ENCODE measurements at regions not wholly inside any gene's neighbourhood (a gene's known extent, or its start where the extent isn't known, plus 50 kb on each side); places are given as distances from the start of the nearest gene placed in this dataset.
"Not testable (repeated sequence)": the region's sequence is repeated elsewhere in the genome, so short reads cannot be mapped to it uniquely, and the experiment has no call there.

GRCh38 chrX:93868289-93868965, 194.4 kb downstream of the FAM133A start:
- H3K27ac ChIP-seq = no peak overlapping the region
- CTCF ChIA-PET = interaction anchor here (0.6 to 0.7 kb wide), 2 partner anchors 192 to 207 kb away, joined by 3 read pairs; no protein-coding TSS in a partner anchor
- no peak for TF ChIP-seq CTCF (conservative IDR thresholded peaks at IDR 0.05; ENCODE audit: low read depth)
- POLR2A ChIA-PET (ENCODE audit: low non-redundant PET) = no interaction called here
- no peak for DNase-seq (ENCODE audit: low spot score)

- POLR2A ChIA-PET (ENCODE audit: low non-redundant PET) = no interaction called here
- peak; percentile 4 for DNase-seq (ENCODE audit: low spot score)
- peak; percentile 44 for TF ChIP-seq CTCF (conservative IDR thresholded peaks at IDR 0.05; ENCODE audit: low read depth)
- no peak overlapping the region for H3K27ac ChIP-seq
- CTCF ChIA-PET = interaction anchor here (0.6 to 0.7 kb wide), 2 partner anchors 177 to 486 kb away, joined by 4 to 6 read pairs; no protein-coding TSS in a partner anchor
Observed at GRCh38 chrX:93874554-93874953, 200.5 kb downstream of the FAM133A start.

GRCh38 chrX:93875621-93876282, 201.7 kb downstream of the FAM133A start:
- ChIA-PET CTCF (interaction anchor here (0.6 to 1.0 kb wide), 3 partner anchors 45 to 412 kb away, joined by 3 to 4 read pairs (median 3); no protein-coding TSS in a partner anchor), POLR2A (ENCODE audit: low non-redundant PET) (no interaction called here)
- H3K27ac ChIP-seq = no peak overlapping the region
- TF ChIP-seq CTCF (conservative IDR thresholded peaks at IDR 0.05; ENCODE audit: low read depth) = no peak
- DNase-seq (ENCODE audit: low spot score) = no peak

- POLR2A ChIA-PET (ENCODE audit: low non-redundant PET); H3K27ac ChIP-seq; DNase-seq (ENCODE audit: low spot score); CTCF ChIA-PET: not testable (repeated sequence)
Observed at GRCh38 chrX:93921041-93921440, 247.0 kb downstream of the FAM133A start.

- ChIA-PET POLR2A (ENCODE audit: low non-redundant PET) (no interaction called here), CTCF (no interaction called here)
- H3K27ac ChIP-seq = no peak overlapping the region
- DNase-seq (ENCODE audit: low spot score) = no peak
- TF ChIP-seq CTCF (conservative IDR thresholded peaks at IDR 0.05; ENCODE audit: low read depth) = no peak
Observed at GRCh38 chrX:93932471-93933220, 258.6 kb downstream of the FAM133A start.

GRCh38 chrX:93977641-93978040, 303.6 kb downstream of the FAM133A start:
- no peak for TF ChIP-seq CTCF (conservative IDR thresholded peaks at IDR 0.05; ENCODE audit: low read depth)
- ChIA-PET POLR2A (ENCODE audit: low non-redundant PET) (no interaction called here), CTCF (no interaction called here)
- no peak for DNase-seq (ENCODE audit: low spot score)
- H3K27ac ChIP-seq = no peak overlapping the region
